ENCODE measurements at regions not wholly inside any gene's neighbourhood (a gene's known extent, or its start where the extent isn't known, plus 50 kb on each side); places are given as distances from the start of the nearest gene placed in this dataset.

DNA sequence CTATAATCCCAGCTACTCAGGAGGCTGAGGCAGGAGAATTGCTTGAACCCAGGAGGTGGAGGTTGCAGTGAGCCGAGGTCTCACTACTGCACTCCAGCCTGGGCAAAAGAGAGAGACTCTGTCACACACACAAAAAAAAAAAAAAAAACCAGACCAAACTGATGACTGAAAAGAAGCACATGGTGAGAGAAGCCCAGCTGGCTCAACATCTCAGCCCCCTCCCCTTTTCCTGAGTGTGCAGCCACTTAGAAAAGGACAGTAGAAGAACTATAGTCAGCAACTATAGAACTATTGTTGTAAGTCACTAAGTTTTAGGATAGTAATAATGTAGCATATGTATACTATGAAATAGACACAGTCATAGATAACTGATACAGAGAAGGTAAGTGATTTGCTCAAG, 87.2 kb upstream of the RALGPS2 start:
- no peak overlapping the region for H3K4me3 ChIP-seq (replicated peaks in 1 of 2; ENCODE audit: low read depth in 1 of 2, low read length in 2 of 2)
- POLR2A ChIA-PET = no interaction called here
- H3K79me2 ChIP-seq (ENCODE audit: insufficient read depth, low read length) = no peaks in the 10 kb centered on the region
- no peaks in the 10 kb centered on the region for H3K9me3 ChIP-seq (ENCODE audit: control insufficient read depth in 1 of 2, insufficient read depth in 1 of 2, low read depth in 1 of 2, low read length in 2 of 2)
- TF ChIP-seq FOSL1 (IDR thresholded peaks at IDR 0.05; ENCODE audit: low read depth) = no peak
- TF ChIP-seq, protein P1, sequence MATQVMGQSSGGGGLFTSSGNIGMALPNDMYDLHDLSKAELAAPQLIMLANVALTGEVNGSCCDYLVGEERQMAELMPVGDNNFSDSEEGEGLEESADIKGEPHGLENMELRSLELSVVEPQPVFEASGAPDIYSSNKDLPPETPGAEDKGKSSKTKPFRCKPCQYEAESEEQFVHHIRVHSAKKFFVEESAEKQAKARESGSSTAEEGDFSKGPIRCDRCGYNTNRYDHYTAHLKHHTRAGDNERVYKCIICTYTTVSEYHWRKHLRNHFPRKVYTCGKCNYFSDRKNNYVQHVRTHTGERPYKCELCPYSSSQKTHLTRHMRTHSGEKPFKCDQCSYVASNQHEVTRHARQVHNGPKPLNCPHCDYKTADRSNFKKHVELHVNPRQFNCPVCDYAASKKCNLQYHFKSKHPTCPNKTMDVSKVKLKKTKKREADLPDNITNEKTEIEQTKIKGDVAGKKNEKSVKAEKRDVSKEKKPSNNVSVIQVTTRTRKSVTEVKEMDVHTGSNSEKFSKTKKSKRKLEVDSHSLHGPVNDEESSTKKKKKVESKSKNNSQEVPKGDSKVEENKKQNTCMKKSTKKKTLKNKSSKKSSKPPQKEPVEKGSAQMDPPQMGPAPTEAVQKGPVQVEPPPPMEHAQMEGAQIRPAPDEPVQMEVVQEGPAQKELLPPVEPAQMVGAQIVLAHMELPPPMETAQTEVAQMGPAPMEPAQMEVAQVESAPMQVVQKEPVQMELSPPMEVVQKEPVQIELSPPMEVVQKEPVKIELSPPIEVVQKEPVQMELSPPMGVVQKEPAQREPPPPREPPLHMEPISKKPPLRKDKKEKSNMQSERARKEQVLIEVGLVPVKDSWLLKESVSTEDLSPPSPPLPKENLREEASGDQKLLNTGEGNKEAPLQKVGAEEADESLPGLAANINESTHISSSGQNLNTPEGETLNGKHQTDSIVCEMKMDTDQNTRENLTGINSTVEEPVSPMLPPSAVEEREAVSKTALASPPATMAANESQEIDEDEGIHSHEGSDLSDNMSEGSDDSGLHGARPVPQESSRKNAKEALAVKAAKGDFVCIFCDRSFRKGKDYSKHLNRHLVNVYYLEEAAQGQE (IDR thresholded peaks at IDR 0.05; ENCODE audit: low read depth) = no peak
- no peak for TF ChIP-seq POLR2AphosphoS5 (IDR thresholded peaks at IDR 0.05; ENCODE audit: low read depth, low read length)
- TF ChIP-seq TCF7L2 (IDR thresholded peaks at IDR 0.05; ENCODE audit: borderline replicate concordance, extremely low read depth, insufficient read depth, insufficient read length) = no peak
- TF ChIP-seq POLR2A (IDR thresholded peaks at IDR 0.05; ENCODE audit: borderline replicate concordance, extremely low read depth, insufficient read depth, insufficient read length) = no peak
- TF ChIP-seq JUND (IDR thresholded peaks at IDR 0.05) = no peak
- TF ChIP-seq SP1 (IDR thresholded peaks at IDR 0.05; ENCODE audit: low read depth) = no peak
- CTCF ChIA-PET = no interaction called here
- no peak overlapping the region for H3K9ac ChIP-seq (ENCODE audit: low read length)
- H3K4me2 ChIP-seq (ENCODE audit: low read length) = no peak overlapping the region
- DNase-seq (ENCODE audit: low read depth, low spot score) (no peak), ATAC-seq (no peak)
- H3K27me3 ChIP-seq (ENCODE audit: insufficient read depth, low read length) = no peaks in the 10 kb centered on the region
- 0 out of 2 replicates have a peak, but pooled peaks cover 3% of the 10 kb centered on the region for H3K9me2 ChIP-seq (ENCODE audit: insufficient read depth)
- RAD21 ChIA-PET (ENCODE audit: low non-redundant PET in 1 of 2, low total read pairs in 2 of 2, uncharacterized antibody in 2 of 2, unreplicated experiment in 2 of 2) = no interaction called here
- no peak overlapping the region for H3K27ac ChIP-seq (ENCODE audit: low read depth, low read length)
- H2AFZ ChIP-seq (ENCODE audit: low read depth, low read length, poor library complexity, severe bottlenecking) = no peak overlapping the region
- no peaks in the 10 kb centered on the region for H3K36me3 ChIP-seq (ENCODE audit: control insufficient read depth in 1 of 2, insufficient read depth in 2 of 2, low read length in 2 of 2)
- no peaks in the 10 kb centered on the region for H4K20me1 ChIP-seq (ENCODE audit: insufficient read depth)
- intact Hi-C loops (cut with micrococcal nuclease) = no loop called here
- H3K4me1 ChIP-seq (ENCODE audit: control insufficient read depth in 1 of 2, insufficient read depth in 2 of 2, low read length in 2 of 2) = peaks cover 0 to 5% of the 10 kb centered on the region in 2 experiments; a peak in 1 of 4 replicates
- BruUV-seq (replicated peaks) = no TSS peak

DNA sequence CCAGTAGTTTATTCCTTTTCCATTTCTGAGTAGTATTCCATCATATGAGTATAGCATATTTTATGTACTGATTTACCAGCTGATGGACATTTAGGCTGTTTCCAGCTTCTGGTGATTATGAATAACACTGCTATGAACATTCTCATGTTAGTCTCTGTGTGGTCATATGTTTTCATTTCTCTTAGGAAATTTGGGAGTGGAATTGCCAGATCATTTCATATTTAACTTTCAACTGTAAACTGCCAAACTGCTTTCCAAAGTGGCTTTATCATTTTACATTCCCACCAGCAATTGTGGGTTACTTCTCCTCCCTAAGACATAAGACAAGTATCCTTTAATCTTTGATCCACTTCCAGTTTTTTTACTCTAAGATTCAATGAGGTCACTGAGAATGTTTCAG, 85.7 kb upstream of the RALGPS2 start:
- Histone ChIP-seq H3K36me3 (ENCODE audit: control insufficient read depth in 1 of 2, insufficient read depth in 2 of 2, low read length in 2 of 2) (no peaks in the 10 kb centered on the region), H3K9me3 (ENCODE audit: control insufficient read depth in 1 of 2, insufficient read depth in 1 of 2, low read depth in 1 of 2, low read length in 2 of 2) (no peaks in the 10 kb centered on the region), H3K4me2 (ENCODE audit: low read length) (no peak overlapping the region), H3K4me3 (replicated peaks in 1 of 2; ENCODE audit: low read depth in 1 of 2, low read length in 2 of 2) (no peak overlapping the region), H4K20me1 (ENCODE audit: insufficient read depth) (no peaks in the 10 kb centered on the region), H3K27me3 (ENCODE audit: insufficient read depth, low read length) (no peaks in the 10 kb centered on the region), H3K79me2 (ENCODE audit: insufficient read depth, low read length) (no peaks in the 10 kb centered on the region), H3K4me1 (ENCODE audit: control insufficient read depth in 1 of 2, insufficient read depth in 2 of 2, low read length in 2 of 2) (no peaks in the 10 kb centered on the region), H3K27ac (ENCODE audit: low read depth, low read length) (no peak overlapping the region), H3K9ac (ENCODE audit: low read length) (no peak overlapping the region), H2AFZ (ENCODE audit: low read depth, low read length, poor library complexity, severe bottlenecking) (no peak overlapping the region), H3K9me2 (ENCODE audit: insufficient read depth) (0 out of 2 replicates have a peak, but pooled peaks cover 3% of the 10 kb centered on the region)
- ChIA-PET CTCF (no interaction called here), RAD21 (ENCODE audit: low non-redundant PET in 1 of 2, low total read pairs in 2 of 2, uncharacterized antibody in 2 of 2, unreplicated experiment in 2 of 2) (no interaction called here), POLR2A (no interaction called here)
- TF ChIP-seq ELF1 (IDR thresholded peaks at IDR 0.05; ENCODE audit: borderline replicate concordance, low read depth) = no peak
- no peak for ATAC-seq
- intact Hi-C loops (cut with micrococcal nuclease) = no loop called here
- no peak for DNase-seq (ENCODE audit: low read depth, low spot score)
- no TSS peak for BruUV-seq (replicated peaks)
